Stimulated activated memory B cell treated with anti-CD40 and anti-IgM and Interleukin-4, amounts not matched to agents 10 μg/mL and 1 μg/mL and 100 μg/mL, for 72 hours (primary cell): ENCODE measurements at regions not wholly inside any gene's neighbourhood (a gene's known extent, or its start where the extent isn't known, plus 50 kb on each side); places are given as distances from the start of the nearest gene placed in this dataset.

Experiments
- ATAC-seq: fragments of 150-1000 bp; cut with Tn5 transposase; 2 replicates; pipeline ENCODE4 v1.10.0; 2021
- H3K27ac Mint-ChIP-seq: one replicate; pipeline ENCODE4 v1.8.0; 2022; ENCODE audit warnings: mild to moderate bottlenecking, mixed read lengths
- H3K27me3 Mint-ChIP-seq: one replicate; pipeline ENCODE4 v1.8.0; 2022; ENCODE audit warnings: mixed read lengths
- H3K36me3 Mint-ChIP-seq: one replicate; pipeline ENCODE4 v1.8.0; 2022; ENCODE audit warnings: mixed read lengths
- H3K4me1 Mint-ChIP-seq: one replicate; pipeline ENCODE4 v1.8.0; 2022; ENCODE audit warnings: mixed read lengths
- H3K4me3 Mint-ChIP-seq: one replicate; pipeline ENCODE4 v1.8.0; 2022; ENCODE audit warnings: mild to moderate bottlenecking, moderate library complexity, mixed read lengths
- H3K9me3 Mint-ChIP-seq: one replicate; pipeline ENCODE4 v1.8.0; 2022; ENCODE audit warnings: mixed read lengths

DNA sequence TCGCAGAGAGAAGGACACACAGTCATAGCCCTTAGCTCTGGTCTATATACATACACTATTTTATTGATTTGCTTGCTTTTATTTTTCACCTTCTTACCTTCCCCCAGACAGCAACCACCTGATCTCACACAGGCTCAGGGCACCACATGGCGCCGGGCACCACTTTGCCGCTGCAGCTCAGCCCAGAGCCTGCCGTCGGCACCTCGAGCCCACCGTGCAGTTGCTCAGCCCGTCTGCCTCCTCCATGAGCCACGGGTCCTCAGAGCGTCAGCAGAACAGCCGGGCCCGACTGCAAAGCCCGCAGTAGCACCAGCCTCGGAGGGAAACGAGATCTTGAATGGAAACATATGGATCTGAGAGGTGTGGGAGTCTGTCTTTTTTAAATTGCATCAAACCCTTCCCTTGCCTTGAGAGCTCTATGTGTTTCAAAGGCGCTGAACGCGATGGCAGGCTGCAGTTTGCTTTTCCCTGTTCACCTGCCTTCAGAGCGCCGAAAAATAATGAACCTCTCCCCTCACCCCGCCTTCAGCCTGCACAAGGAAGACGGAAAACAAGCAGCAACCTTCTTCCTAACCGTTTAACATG lies 505.4 kb downstream of the MN1 start:
- Mint-ChIP-seq H3K4me1 (peaks cover 7% of the 10 kb centered on the region), H3K27me3 (peaks cover 44% of the 10 kb centered on the region), H3K4me3 (no peak overlapping the region), H3K36me3 (no peaks in the 10 kb centered on the region), H3K27ac (no peak overlapping the region), H3K9me3 (peaks cover 5% of the 10 kb centered on the region)
- ATAC-seq, result no peak

DNA sequence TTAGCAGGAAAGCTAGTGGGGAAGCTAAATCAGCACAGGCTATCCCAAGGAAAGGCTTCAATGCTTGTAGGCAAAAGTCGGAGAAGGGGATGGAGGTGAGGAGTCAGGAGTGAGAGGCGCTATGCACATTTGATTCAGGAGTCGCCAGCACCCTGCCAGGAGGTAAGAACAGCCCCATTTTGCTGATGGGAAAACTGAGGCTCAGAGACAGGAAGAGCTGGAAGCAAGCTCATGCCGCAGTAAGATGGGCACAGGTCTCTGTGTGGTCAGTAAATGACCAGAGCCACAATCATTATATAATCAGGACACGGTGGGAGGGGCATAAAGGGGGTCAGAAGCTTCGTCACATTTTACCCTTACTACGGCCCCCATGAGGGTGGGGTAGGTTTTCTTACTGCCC lies 504.4 kb downstream of the MN1 start:
- no peak for ATAC-seq
- no peaks in the 10 kb centered on the region for H3K36me3 Mint-ChIP-seq
- no peak overlapping the region for H3K4me3 Mint-ChIP-seq
- no peak overlapping the region for H3K27ac Mint-ChIP-seq
- H3K27me3 Mint-ChIP-seq, result peaks cover 50% of the 10 kb centered on the region
- peaks cover 5% of the 10 kb centered on the region for H3K9me3 Mint-ChIP-seq
- H3K4me1 Mint-ChIP-seq, result peaks cover 7% of the 10 kb centered on the region

DNA sequence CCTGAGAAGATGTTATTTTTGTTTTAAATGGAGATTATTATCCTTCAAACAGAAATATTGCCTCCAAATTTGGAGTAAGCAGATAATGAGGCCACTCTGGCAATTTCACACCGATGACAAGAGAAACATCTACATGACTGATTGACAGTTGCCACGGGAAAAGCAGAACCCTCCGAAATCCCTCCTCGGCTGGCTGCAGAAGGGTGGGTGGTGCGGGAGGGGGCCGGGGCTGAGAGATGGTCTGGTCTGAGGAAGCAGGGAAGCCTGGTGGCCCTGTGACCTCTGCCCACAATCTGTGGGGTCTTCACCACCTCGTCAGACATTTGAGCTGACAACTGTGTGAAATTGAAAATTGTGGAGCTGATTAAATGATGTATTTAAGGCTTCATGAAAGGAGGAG lies 503.2 kb downstream of the MN1 start:
- H3K27me3 Mint-ChIP-seq, result peaks cover 50% of the 10 kb centered on the region
- no peak overlapping the region for H3K4me3 Mint-ChIP-seq
- no peak overlapping the region for H3K27ac Mint-ChIP-seq
- peaks cover 5% of the 10 kb centered on the region for H3K9me3 Mint-ChIP-seq
- H3K4me1 Mint-ChIP-seq, result peaks cover 7% of the 10 kb centered on the region
- no peak for ATAC-seq
- H3K36me3 Mint-ChIP-seq, result no peaks in the 10 kb centered on the region

DNA sequence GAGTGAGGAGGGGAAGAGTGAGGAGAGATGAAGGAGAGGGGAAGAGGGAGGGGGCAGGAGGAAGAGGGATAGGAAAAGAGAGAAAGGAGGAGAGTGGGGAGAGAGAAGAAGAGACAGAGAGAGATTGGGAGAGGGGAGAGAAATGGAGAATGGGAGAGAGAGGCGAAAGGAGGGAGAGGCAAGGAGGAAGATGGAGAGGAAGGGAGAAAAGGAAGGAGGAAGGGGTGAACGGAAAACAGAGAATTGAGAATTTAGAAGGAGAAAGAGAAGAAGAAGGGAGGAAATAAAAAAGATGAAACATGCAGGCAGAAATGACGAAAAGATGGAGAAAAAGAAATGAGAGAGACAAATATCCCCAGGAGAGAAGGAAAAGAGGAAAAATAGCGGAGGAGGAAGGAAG lies 502.8 kb downstream of the MN1 start:
- Mint-ChIP-seq H3K36me3 (no peaks in the 10 kb centered on the region), H3K4me3 (no peak overlapping the region), H3K27ac (no peak overlapping the region), H3K9me3 (peaks cover 7% of the 10 kb centered on the region), H3K27me3 (peaks cover 50% of the 10 kb centered on the region), H3K4me1 (peaks cover 7% of the 10 kb centered on the region)
- no peak for ATAC-seq

DNA sequence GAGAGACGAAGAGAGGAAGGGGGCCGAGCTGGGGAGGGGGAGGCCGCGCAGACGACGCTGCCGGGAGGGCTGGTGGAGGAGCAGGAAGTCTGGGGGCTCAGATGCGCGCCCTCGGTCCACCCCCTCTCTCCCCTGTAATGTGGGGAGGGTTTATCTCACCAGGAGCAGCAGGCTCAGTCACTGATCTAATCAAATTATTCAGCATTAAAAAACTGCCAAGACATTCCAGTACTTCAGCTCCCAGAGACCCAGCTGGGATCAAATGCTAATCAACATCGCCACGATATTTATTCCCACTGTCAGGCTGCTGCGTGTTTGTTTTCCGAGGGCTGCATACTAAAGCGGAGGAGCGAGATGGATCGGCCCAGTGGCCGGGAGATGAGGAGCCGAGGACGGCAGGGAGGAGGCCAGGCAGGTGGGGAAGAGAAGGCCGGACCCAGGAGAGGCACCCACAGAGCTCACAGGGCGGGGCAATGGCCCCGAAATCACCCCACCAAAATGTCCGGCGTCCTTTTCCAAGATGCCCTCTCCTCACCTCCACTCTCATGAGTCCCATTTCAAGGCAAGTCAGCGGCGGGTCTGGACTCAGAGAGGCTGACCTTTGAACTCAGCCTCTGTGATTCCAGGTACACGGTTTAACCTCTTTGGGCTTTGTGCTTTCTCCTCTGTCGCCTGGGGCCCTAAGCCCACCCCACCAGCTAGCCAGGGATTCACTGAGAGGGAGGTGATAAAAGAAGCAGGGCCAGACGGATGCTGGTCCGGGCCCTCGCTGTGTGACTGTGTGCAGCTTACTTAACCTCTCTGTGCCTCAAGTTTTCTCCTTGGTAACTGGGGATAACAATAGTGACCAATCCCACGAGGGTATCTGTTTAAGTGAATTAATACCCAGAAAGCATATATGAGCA lies 502.1 kb downstream of the MN1 start:
- H3K9me3 Mint-ChIP-seq, result peaks cover 8% of the 10 kb centered on the region
- peaks cover 50% of the 10 kb centered on the region for H3K27me3 Mint-ChIP-seq
- no peak for ATAC-seq
- no peak overlapping the region for H3K27ac Mint-ChIP-seq
- H3K4me3 Mint-ChIP-seq, result no peak overlapping the region
- H3K4me1 Mint-ChIP-seq, result peaks cover 7% of the 10 kb centered on the region
- H3K36me3 Mint-ChIP-seq, result no peaks in the 10 kb centered on the region

GRCh38 chr22:27300536-27301285 lies 500.8 kb downstream of the MN1 start:
- Mint-ChIP-seq H3K36me3 (no peaks in the 10 kb centered on the region), H3K9me3 (peaks cover 8% of the 10 kb centered on the region), H3K4me3 (no peak overlapping the region), H3K27me3 (peaks cover 43% of the 10 kb centered on the region), H3K27ac (no peak overlapping the region), H3K4me1 (peaks cover 7% of the 10 kb centered on the region)
- ATAC-seq, result no peak

GRCh38 chr22:27302501-27302900 lies 499.1 kb downstream of the MN1 start:
- H3K27me3 Mint-ChIP-seq, result peaks cover 26% of the 10 kb centered on the region
- peaks cover 8% of the 10 kb centered on the region for H3K9me3 Mint-ChIP-seq
- no peaks in the 10 kb centered on the region for H3K36me3 Mint-ChIP-seq
- no peak overlapping the region for H3K27ac Mint-ChIP-seq
- ATAC-seq, result no peak
- peaks cover 7% of the 10 kb centered on the region for H3K4me1 Mint-ChIP-seq
- no peak overlapping the region for H3K4me3 Mint-ChIP-seq

DNA sequence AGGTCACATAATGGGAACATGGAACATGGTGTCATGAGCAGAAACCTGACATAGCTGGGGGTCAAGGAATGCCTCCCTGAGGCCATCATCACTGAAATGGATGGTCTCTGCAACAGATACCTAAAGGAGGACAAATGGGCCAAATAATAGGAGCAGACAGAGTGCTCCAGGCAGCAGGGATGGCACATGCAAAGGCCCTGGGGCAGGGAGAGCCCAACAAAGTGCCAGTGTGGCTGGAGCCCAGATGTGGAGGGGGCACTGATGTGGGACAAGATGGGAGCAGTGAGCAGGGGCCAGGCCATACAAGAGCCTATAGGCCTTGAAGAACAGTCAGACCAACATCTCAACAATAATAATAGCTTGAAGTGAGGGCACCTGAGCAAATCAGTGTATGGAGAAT lies 497.8 kb downstream of the MN1 start:
- no peak overlapping the region for H3K4me3 Mint-ChIP-seq
- no peaks in the 10 kb centered on the region for H3K36me3 Mint-ChIP-seq
- ATAC-seq, result no peak
- peaks cover 8% of the 10 kb centered on the region for H3K9me3 Mint-ChIP-seq
- H3K27me3 Mint-ChIP-seq, result peaks cover 17% of the 10 kb centered on the region
- H3K4me1 Mint-ChIP-seq, result peaks cover 4% of the 10 kb centered on the region
- no peak overlapping the region for H3K27ac Mint-ChIP-seq

GRCh38 chr22:27306771-27307170 lies 494.8 kb downstream of the MN1 start:
- Mint-ChIP-seq H3K4me1 (no peaks in the 10 kb centered on the region), H3K36me3 (no peaks in the 10 kb centered on the region), H3K27ac (no peak overlapping the region), H3K9me3 (peaks cover 6% of the 10 kb centered on the region), H3K4me3 (no peak overlapping the region), H3K27me3 (peaks cover 9% of the 10 kb centered on the region)
- no peak for ATAC-seq

DNA sequence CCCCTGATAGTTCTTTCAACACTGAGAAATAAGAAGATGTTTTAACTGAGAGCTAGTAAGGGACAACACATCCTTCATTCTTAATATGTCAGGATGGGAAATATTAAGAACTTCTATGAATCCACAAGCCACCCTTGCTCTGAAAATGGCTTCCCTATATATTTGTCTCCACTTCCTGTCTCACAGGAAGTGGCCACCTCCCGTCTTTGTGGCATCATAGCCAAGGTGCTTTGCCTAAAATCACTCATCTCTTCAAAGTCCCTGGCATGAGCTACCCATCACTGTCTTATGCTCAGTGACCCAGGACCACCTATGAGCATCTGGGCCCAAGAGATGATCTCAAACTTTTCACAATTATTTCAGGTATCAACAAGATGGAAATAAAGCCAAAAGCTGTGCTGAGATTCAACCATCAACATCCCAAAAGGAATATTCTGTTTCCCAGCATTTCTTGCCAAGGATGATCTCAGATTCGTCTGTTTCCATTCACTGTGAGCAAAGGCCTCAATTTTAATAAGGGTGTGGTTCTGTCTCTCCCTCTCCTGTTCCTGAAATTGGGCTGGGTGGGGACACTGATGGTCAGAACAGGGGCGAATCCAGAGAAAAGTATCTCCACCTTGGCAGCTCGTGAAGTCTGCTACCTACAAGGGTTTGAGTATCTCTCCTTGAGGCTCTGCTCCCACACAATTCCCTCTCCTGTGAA lies 493.9 kb downstream of the MN1 start:
- H3K27me3 Mint-ChIP-seq, result peaks cover 7% of the 10 kb centered on the region
- no peak overlapping the region for H3K27ac Mint-ChIP-seq
- H3K9me3 Mint-ChIP-seq, result peaks cover 6% of the 10 kb centered on the region
- no peak overlapping the region for H3K4me3 Mint-ChIP-seq
- no peaks in the 10 kb centered on the region for H3K36me3 Mint-ChIP-seq
- no peaks in the 10 kb centered on the region for H3K4me1 Mint-ChIP-seq
- ATAC-seq, result no peak

GRCh38 chr22:27308513-27308912 lies 493.0 kb downstream of the MN1 start:
- no peak overlapping the region for H3K27ac Mint-ChIP-seq
- H3K4me3 Mint-ChIP-seq, result no peak overlapping the region
- H3K9me3 Mint-ChIP-seq, result peaks cover 6% of the 10 kb centered on the region
- no peaks in the 10 kb centered on the region for H3K4me1 Mint-ChIP-seq
- H3K27me3 Mint-ChIP-seq, result peaks cover 7% of the 10 kb centered on the region
- H3K36me3 Mint-ChIP-seq, result no peaks in the 10 kb centered on the region
- no peak for ATAC-seq

GRCh38 chr22:27309697-27310096 lies 491.9 kb downstream of the MN1 start:
- H3K9me3 Mint-ChIP-seq, result peaks cover 3% of the 10 kb centered on the region
- H3K27ac Mint-ChIP-seq, result no peak overlapping the region
- H3K27me3 Mint-ChIP-seq, result peaks cover 10% of the 10 kb centered on the region
- no peaks in the 10 kb centered on the region for H3K4me1 Mint-ChIP-seq
- no peak for ATAC-seq
- no peaks in the 10 kb centered on the region for H3K36me3 Mint-ChIP-seq
- H3K4me3 Mint-ChIP-seq, result no peak overlapping the region

- no peaks in the 10 kb centered on the region for H3K4me1 Mint-ChIP-seq
- no peaks in the 10 kb centered on the region for H3K36me3 Mint-ChIP-seq
- ATAC-seq, result no peak
- H3K4me3 Mint-ChIP-seq, result no peak overlapping the region
- peaks cover 24% of the 10 kb centered on the region for H3K27me3 Mint-ChIP-seq
- peaks cover 10% of the 10 kb centered on the region for H3K9me3 Mint-ChIP-seq
- H3K27ac Mint-ChIP-seq, result no peak overlapping the region
Observed at GRCh38 chr22:27310966-27311697, 490.4 kb downstream of the MN1 start.

DNA sequence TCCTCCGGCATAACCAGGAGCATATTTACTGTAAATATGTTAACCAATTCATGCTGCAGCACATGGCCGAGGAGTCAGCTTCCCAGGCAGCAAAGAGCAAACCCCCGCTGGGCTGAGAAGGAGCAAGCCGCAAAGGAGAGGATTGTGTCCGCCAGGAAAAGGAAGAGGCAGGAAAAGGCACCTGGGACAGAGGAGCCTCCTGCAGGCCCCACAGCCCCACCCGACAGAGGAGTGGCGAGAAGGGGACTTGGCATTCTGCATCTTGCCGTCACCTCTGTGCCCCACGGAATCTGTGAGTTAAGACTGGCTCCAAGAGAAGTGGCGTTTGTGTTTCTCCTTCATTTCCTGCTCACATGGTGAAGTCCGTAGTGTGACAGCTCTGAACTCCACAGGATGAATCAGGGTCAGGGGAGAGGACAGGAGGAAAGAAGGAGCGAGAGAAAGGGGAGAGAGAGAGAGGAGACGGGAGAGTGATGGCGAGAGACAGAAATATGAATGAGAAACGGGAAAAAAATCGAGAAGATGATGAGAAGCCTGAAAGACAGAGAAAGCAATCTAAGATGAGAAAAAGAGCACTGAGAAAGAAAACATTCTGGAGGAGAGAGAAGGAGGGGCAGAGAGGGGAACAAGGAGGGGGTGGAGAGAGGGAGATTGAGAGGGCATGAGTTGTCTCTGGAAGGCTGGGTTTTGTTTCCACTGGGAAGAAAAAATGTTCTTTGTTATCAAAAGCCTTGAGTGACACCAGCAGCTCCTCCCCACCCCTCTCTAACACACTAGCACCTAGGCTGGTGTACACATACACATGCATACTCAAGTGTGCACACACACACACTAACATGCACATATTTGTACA lies 489.6 kb downstream of the MN1 start:
- no peak overlapping the region for H3K27ac Mint-ChIP-seq

More for the DNA sequence above, 489.6 kb downstream of the MN1 start:
- Mint-ChIP-seq H3K27me3 (peaks cover 32% of the 10 kb centered on the region), H3K4me3 (no peak overlapping the region), H3K9me3 (peaks cover 14% of the 10 kb centered on the region), H3K4me1 (no peaks in the 10 kb centered on the region), H3K36me3 (no peaks in the 10 kb centered on the region)
- ATAC-seq, result no peak
